GM18508 (cell line): ENCODE measurements at regions not wholly inside any gene's neighbourhood (a gene's known extent, or its start where the extent isn't known, plus 50 kb on each side); places are given as distances from the start of the nearest gene placed in this dataset.
"Not testable (repeated sequence)": the region's sequence is repeated elsewhere in the genome, so short reads cannot be mapped to it uniquely, and the experiment has no call there.

Source experiments
- ATAC-seq: cut with Tn5 transposase; IDR thresholded peaks from one replicate; pipeline ENCODE4 v1.9.1; 2021; ENCODE audit warnings: moderate number of reproducible peaks; ENCODE audit not compliant: insufficient read depth, unreplicated experiment

GRCh38 chr1:178672434-178672833 lies 52.6 kb upstream of the RALGPS2 start:
- ATAC-seq: no peak

DNA sequence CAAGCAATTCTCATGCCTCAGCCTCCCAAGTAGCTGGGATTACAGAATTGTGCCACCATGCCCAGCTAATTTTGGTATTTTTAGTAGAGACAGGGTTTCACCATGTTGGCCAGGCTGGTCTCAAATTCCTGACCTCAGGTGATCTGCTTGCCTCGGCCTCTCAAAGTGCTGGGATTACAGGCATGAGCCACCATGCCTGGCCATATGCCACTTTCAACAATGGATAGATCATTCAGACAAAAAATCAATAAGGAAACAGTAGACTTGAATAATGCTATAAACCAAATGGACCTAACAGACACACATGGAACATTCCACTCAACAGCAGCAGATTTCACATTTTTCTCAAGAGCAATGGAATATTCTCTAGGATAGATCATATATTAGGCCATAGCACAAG lies 50.5 kb upstream of the RALGPS2 start:
- not testable (repeated sequence) for ATAC-seq
